ENCODE measurements at regions not wholly inside any gene's neighbourhood (a gene's known extent, or its start where the extent isn't known, plus 50 kb on each side); places are given as distances from the start of the nearest gene placed in this dataset.

- no peak for TF ChIP-seq ZNF512B (CRISPR knock-in tag; IDR thresholded peaks at IDR 0.05; ENCODE audit: borderline replicate concordance)
- peak; percentile 27; the same call in 1 of the 2 replicates for TF ChIP-seq NR2F6 (IDR thresholded peaks at IDR 0.05)
- peak; percentile 71 for TF ChIP-seq NR2F6 (CRISPR knock-in tag; IDR thresholded peaks at IDR 0.05)
- TF ChIP-seq, protein P1, sequence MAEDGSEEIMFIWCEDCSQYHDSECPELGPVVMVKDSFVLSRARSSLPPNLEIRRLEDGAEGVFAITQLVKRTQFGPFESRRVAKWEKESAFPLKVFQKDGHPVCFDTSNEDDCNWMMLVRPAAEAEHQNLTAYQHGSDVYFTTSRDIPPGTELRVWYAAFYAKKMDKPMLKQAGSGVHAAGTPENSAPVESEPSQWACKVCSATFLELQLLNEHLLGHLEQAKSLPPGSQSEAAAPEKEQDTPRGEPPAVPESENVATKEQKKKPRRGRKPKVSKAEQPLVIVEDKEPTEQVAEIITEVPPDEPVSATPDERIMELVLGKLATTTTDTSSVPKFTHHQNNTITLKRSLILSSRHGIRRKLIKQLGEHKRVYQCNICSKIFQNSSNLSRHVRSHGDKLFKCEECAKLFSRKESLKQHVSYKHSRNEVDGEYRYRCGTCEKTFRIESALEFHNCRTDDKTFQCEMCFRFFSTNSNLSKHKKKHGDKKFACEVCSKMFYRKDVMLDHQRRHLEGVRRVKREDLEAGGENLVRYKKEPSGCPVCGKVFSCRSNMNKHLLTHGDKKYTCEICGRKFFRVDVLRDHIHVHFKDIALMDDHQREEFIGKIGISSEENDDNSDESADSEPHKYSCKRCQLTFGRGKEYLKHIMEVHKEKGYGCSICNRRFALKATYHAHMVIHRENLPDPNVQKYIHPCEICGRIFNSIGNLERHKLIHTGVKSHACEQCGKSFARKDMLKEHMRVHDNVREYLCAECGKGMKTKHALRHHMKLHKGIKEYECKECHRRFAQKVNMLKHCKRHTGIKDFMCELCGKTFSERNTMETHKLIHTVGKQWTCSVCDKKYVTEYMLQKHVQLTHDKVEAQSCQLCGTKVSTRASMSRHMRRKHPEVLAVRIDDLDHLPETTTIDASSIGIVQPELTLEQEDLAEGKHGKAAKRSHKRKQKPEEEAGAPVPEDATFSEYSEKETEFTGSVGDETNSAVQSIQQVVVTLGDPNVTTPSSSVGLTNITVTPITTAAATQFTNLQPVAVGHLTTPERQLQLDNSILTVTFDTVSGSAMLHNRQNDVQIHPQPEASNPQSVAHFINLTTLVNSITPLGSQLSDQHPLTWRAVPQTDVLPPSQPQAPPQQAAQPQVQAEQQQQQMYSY (CRISPR knock-in tag; IDR thresholded peaks at IDR 0.05): peak; percentile 69
- no peak for TF ChIP-seq ZNF768 (CRISPR knock-in tag; IDR thresholded peaks at IDR 0.05)
- TF ChIP-seq ATF4 (CRISPR knock-in tag; IDR thresholded peaks at IDR 0.05): peak in 1 of 2 experiments; percentile 38; a peak in 1 of 4 replicates
- peak; percentile 16; the same call in 1 of the 2 replicates for TF ChIP-seq IRF2 (CRISPR knock-in tag; IDR thresholded peaks at IDR 0.05)
- no peak for TF ChIP-seq SSRP1 (CRISPR knock-in tag; IDR thresholded peaks at IDR 0.05)
- no peak for TF ChIP-seq ZNF251 (CRISPR knock-in tag; IDR thresholded peaks at IDR 0.05)
- TF ChIP-seq SMARCC2 (IDR thresholded peaks at IDR 0.05): no peak; the same call in 1 of the 2 replicates
- peak in 1 of 2 experiments; percentile 54; a peak in 1 of 4 replicates for TF ChIP-seq EP300 (IDR thresholded peaks at IDR 0.05; ENCODE audit: low read depth in 2 of 2, low read length in 2 of 2)
- TF ChIP-seq EP300 (CRISPR knock-in tag; IDR thresholded peaks at IDR 0.05; ENCODE audit: borderline replicate concordance): no peak
- TF ChIP-seq, protein P2, sequence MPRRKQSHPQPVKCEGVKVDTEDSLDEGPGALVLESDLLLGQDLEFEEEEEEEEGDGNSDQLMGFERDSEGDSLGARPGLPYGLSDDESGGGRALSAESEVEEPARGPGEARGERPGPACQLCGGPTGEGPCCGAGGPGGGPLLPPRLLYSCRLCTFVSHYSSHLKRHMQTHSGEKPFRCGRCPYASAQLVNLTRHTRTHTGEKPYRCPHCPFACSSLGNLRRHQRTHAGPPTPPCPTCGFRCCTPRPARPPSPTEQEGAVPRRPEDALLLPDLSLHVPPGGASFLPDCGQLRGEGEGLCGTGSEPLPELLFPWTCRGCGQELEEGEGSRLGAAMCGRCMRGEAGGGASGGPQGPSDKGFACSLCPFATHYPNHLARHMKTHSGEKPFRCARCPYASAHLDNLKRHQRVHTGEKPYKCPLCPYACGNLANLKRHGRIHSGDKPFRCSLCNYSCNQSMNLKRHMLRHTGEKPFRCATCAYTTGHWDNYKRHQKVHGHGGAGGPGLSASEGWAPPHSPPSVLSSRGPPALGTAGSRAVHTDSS (CRISPR knock-in tag; conservative IDR thresholded peaks at IDR 0.05): 0 out of 2 replicates have a peak, but pooled peaks have one; percentile 66
- TF ChIP-seq SETDB1 (CRISPR knock-in tag; IDR thresholded peaks at IDR 0.05; ENCODE audit: borderline replicate concordance): no peak
- TF ChIP-seq HDAC2 (CRISPR knock-in tag; IDR thresholded peaks at IDR 0.05): peak; percentile 54; the same call in 1 of the 2 replicates
- TF ChIP-seq TMF1 (CRISPR knock-in tag; IDR thresholded peaks at IDR 0.05; ENCODE audit: low read depth): no peak
- TF ChIP-seq SOX13 (IDR thresholded peaks at IDR 0.05): peak; percentile 75
- TF ChIP-seq SOX13 (CRISPR knock-in tag; conservative IDR thresholded peaks at IDR 0.05 in 1 of 2, IDR thresholded peaks at IDR 0.05 in 1 of 2): peak in 1 of 2 experiments; percentile 95; a peak in 2 of 4 replicates
- peak; percentile 57; the same call in 1 of the 2 replicates for TF ChIP-seq KAT8 (CRISPR knock-in tag; IDR thresholded peaks at IDR 0.05)
- TF ChIP-seq, protein P3, sequence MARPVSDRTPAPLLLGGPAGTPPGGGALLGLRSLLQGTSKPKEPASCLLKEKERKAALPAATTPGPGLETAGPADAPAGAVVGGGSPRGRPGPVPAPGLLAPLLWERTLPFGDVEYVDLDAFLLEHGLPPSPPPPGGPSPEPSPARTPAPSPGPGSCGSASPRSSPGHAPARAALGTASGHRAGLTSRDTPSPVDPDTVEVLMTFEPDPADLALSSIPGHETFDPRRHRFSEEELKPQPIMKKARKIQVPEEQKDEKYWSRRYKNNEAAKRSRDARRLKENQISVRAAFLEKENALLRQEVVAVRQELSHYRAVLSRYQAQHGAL (CRISPR knock-in tag; IDR thresholded peaks at IDR 0.05; ENCODE audit: not compliant biosample characterization): peak; percentile 46
Observed at GRCh38 chr6:144349690-144350527, 64.8 kb downstream of the UTRN start (continued).

Data from HepG2 (cell line).